Osteocyte (in vitro differentiated cells): ENCODE measurements at regions not wholly inside any gene's neighbourhood (a gene's known extent, or its start where the extent isn't known, plus 50 kb on each side); places are given as distances from the start of the nearest gene placed in this dataset.

ENCODE experiments used
- DNase-seq: peaks from one replicate; pipeline ENCODE4 v3.0.0; 2021; ENCODE audit warnings: mixed read lengths; ENCODE audit not compliant: unreplicated experiment; ENCODE audit errors: extremely low spot score
- H3K27ac Mint-ChIP-seq: one replicate; pipeline ENCODE4 v1.8.0; 2021; ENCODE audit warnings: mild to moderate bottlenecking, mixed read lengths; ENCODE audit not compliant: unreplicated experiment
- H3K27me3 Mint-ChIP-seq: one replicate; pipeline ENCODE4 v1.8.0; 2021; ENCODE audit warnings: mixed read lengths; ENCODE audit not compliant: unreplicated experiment
- H3K36me3 Mint-ChIP-seq: one replicate; pipeline ENCODE4 v1.8.0; 2021; ENCODE audit warnings: mixed read lengths; ENCODE audit not compliant: unreplicated experiment
- H3K4me1 Mint-ChIP-seq: one replicate; pipeline ENCODE4 v1.8.0; 2021; ENCODE audit warnings: mixed read lengths; ENCODE audit not compliant: unreplicated experiment
- H3K4me3 Mint-ChIP-seq: one replicate; pipeline ENCODE4 v1.8.0; 2021; ENCODE audit warnings: mild to moderate bottlenecking, moderate library complexity, mixed read lengths; ENCODE audit not compliant: unreplicated experiment
- H3K9me3 Mint-ChIP-seq: one replicate; pipeline ENCODE4 v1.8.0; 2021; ENCODE audit warnings: mixed read lengths; ENCODE audit not compliant: unreplicated experiment
- TF ChIP-seq, protein P1 (sequence below): fragments of 200-600 bp; sonication (generic); IDR thresholded peaks from 2 replicates; pipeline ENCODE4 v1.5.0; 2021; ENCODE audit warnings: antibody characterized with exemption, mild to moderate bottlenecking, moderate library complexity

DNA sequence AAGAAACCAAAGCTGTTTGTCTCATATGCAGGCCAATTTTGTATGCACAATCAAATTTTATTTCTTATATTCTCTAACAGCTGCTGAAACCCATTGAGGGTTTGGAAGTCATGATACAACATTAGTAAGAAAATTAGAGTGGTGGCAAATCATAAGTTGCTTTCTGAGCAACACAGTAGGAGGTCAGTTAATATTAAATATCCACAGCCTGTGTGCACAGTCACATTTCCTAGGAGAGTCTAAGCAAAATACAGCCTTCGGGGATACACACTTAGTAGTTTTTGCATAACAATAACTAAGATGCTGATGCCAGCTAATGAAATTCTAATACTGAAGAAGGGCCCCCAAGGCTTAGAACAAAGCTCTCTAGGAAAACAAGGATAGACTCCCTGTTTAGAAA is 209.6 kb upstream of the E2F7 start:
- H3K9me3 Mint-ChIP-seq = no peaks in the 10 kb centered on the region
- no peak overlapping the region for H3K4me3 Mint-ChIP-seq
- no peak for DNase-seq
- no peak overlapping the region for H3K27ac Mint-ChIP-seq
- peaks cover 9% of the 10 kb centered on the region for H3K27me3 Mint-ChIP-seq
- TF ChIP-seq, protein P1, sequence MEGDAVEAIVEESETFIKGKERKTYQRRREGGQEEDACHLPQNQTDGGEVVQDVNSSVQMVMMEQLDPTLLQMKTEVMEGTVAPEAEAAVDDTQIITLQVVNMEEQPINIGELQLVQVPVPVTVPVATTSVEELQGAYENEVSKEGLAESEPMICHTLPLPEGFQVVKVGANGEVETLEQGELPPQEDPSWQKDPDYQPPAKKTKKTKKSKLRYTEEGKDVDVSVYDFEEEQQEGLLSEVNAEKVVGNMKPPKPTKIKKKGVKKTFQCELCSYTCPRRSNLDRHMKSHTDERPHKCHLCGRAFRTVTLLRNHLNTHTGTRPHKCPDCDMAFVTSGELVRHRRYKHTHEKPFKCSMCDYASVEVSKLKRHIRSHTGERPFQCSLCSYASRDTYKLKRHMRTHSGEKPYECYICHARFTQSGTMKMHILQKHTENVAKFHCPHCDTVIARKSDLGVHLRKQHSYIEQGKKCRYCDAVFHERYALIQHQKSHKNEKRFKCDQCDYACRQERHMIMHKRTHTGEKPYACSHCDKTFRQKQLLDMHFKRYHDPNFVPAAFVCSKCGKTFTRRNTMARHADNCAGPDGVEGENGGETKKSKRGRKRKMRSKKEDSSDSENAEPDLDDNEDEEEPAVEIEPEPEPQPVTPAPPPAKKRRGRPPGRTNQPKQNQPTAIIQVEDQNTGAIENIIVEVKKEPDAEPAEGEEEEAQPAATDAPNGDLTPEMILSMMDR = no peak
- H3K36me3 Mint-ChIP-seq = no peaks in the 10 kb centered on the region
- no peaks in the 10 kb centered on the region for H3K4me1 Mint-ChIP-seq

DNA sequence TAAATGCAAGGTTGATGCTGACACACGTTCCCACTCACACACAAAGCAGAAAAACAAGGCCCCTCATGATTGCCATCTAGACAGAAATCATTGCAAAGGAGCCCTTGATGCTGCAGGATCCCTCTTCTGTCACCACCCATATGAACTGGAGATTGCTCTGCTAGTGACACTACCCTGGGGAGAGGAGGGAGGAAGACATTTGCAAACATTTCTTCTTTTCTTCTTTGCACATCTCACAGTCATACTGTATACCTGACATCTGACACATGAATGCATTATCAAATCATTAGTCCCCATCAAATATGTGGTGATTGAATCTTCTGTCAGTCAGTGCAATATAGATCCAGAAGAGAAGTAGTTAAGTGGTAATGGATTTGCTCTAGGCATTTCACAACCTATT is 208.5 kb upstream of the E2F7 start:
- Mint-ChIP-seq H3K36me3 (no peaks in the 10 kb centered on the region), H3K4me1 (no peaks in the 10 kb centered on the region), H3K27ac (no peak overlapping the region), H3K4me3 (no peak overlapping the region), H3K9me3 (no peaks in the 10 kb centered on the region), H3K27me3 (peaks cover 17% of the 10 kb centered on the region)
- TF ChIP-seq, protein P1 = no peak
- DNase-seq = no peak

DNA sequence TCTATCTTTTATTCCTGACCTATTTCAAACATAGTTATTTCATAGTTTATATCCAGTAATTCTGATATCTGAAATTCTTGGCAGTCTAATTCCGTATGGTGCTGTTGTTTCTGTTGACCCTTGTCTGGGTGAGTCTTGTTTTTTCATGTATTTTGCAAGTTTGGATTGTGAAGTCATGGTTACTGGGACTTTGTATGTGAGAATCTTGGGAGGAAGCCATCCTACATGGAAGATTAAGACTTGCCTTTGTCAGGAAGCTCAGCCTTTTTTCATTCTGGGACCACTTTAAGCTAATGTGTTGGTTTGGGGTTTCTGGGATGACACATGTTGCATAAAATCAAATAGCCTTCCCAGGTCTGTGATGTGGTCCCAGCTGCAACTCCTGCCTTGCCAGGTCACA is 191.6 kb upstream of the E2F7 start:
- H3K27me3 Mint-ChIP-seq = peaks cover 17% of the 10 kb centered on the region
- no peak overlapping the region for H3K4me3 Mint-ChIP-seq
- no peak for DNase-seq
- TF ChIP-seq, protein P1 = no peak
- no peaks in the 10 kb centered on the region for H3K36me3 Mint-ChIP-seq
- no peak overlapping the region for H3K27ac Mint-ChIP-seq
- H3K4me1 Mint-ChIP-seq = no peaks in the 10 kb centered on the region
- no peaks in the 10 kb centered on the region for H3K9me3 Mint-ChIP-seq

DNA sequence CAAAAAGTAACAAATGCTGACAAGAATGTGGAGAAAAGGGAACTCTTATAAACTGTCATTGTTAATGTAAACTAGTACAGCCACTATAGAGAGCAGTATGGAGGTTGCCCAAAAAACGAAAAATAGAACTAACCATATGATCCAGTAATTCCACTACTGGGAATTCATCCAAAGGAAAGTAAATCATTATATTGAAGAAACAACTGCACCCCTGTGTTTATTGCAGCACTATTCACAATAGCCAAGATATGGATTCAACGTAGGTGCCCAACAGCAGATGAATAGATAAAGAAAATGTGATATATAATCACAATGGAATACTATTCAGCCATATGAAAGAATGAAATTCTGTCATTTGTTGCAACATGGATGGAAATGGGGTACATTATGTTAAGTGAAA is 188.0 kb upstream of the E2F7 start:
- H3K9me3 Mint-ChIP-seq = no peaks in the 10 kb centered on the region
- H3K4me3 Mint-ChIP-seq = no peak overlapping the region
- DNase-seq = no peak
- TF ChIP-seq, protein P1 = no peak
- no peaks in the 10 kb centered on the region for H3K4me1 Mint-ChIP-seq
- H3K27ac Mint-ChIP-seq = no peak overlapping the region
- H3K27me3 Mint-ChIP-seq = peaks cover 18% of the 10 kb centered on the region
- no peaks in the 10 kb centered on the region for H3K36me3 Mint-ChIP-seq

DNA sequence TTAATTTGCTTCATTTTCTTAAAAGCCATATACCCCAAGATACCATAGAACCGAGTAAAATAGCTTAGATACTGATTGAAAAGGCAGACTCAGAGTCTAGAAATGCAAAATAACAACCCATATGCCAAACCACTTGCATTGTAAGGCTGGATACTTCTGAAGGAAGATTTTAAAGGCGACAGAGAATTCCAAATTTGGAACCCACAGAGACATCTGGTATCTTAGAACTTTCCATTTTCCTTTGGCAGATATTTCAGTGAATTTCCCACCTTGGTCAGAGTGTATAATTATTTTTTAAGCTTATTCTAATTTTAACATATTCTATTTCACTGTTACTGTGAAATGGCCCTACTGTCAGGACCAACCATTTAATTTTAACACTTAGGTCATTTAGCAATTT is 186.4 kb upstream of the E2F7 start:
- no peak for DNase-seq
- H3K4me3 Mint-ChIP-seq = no peak overlapping the region
- H3K27ac Mint-ChIP-seq = no peak overlapping the region
- peaks cover 18% of the 10 kb centered on the region for H3K27me3 Mint-ChIP-seq
- H3K4me1 Mint-ChIP-seq = no peaks in the 10 kb centered on the region
- no peaks in the 10 kb centered on the region for H3K36me3 Mint-ChIP-seq
- H3K9me3 Mint-ChIP-seq = no peaks in the 10 kb centered on the region
- TF ChIP-seq, protein P1 = no peak
